K562 (cell line): ENCODE measurements at regions not wholly inside any gene's neighbourhood (a gene's known extent, or its start where the extent isn't known, plus 50 kb on each side); places are given as distances from the start of the nearest gene placed in this dataset.

ENCODE experiments used
- ATAC-seq: fragments of 200-7000 bp; cut with Tn5 transposase; 3 replicates; pipeline ENCODE4 v1.9.1; 2020; ENCODE audit warnings: moderate library complexity
- BruUV-seq: library from RNA; stranded (reverse); fragments of 400-500 nt; replicated peaks from 2 replicates; lab custom pipeline; 2021; lab: Mats Ljungman, UMichigan
- CTCF ChIA-PET: fragments of 300-600 bp; formaldehyde crosslinking; extraction: SDS; loops from one replicate; lab custom pipeline; 2021; ENCODE audit warnings: low intra/inter-chr PET ratio; lab: Yijun Ruan, JAX
- POLR2A ChIA-PET: fragments of 300-600, 350-650 bp; sonication (Branson Sonifier 250); formaldehyde crosslinking; extraction: SDS; loops from one replicate; lab custom pipeline; 2021; ENCODE audit warnings: antibody characterized with exemption, inconsistent platforms; lab: Yijun Ruan, JAX
- DNase-seq, 4 experiments: peaks; one replicate each; pipeline versions ENCODE4 v3.0.0 to v3.0.0-alpha.2; 2011 to 2018; ENCODE audit warnings: low spot score in 3 of 4, mixed read lengths in 3 of 4; ENCODE audit errors: extremely low read depth in 1 of 4
- FAIRE-seq: peaks from 2 replicates; lab custom pipeline; 2011; peaks lifted over from hg19 to GRCh38; lab: Jason Lieb, UNC
- H2AFZ ChIP-seq: 2 replicates; pipeline ENCODE4 v1.6.0; 2011; ENCODE audit warnings: low read depth, low read length, control low read depth, inconsistent platforms
- H3K27ac ChIP-seq: fragments of 200-600 bp; 3 replicates; pipeline ENCODE4 v1.8.0; 2011; ENCODE audit warnings: low read depth, mild to moderate bottlenecking, control low read depth, inconsistent platforms, low read length, moderate library complexity, mixed read lengths; ENCODE audit errors: extremely low read depth
- H3K27me3 ChIP-seq, 2 experiments: fragments of 300-600 bp in 1 of 2; 2 replicates in 1 of 2; 3 replicates in 1 of 2; pipeline versions ENCODE4 v1.6.0 to v1.8.0; 2011; ENCODE audit warnings: inconsistent platforms in 2 of 2, low read length in 2 of 2, mild to moderate bottlenecking in 1 of 2, mixed read lengths in 1 of 2, moderate library complexity in 1 of 2; ENCODE audit not compliant: control insufficient read depth in 2 of 2, insufficient read depth in 2 of 2
- H3K36me3 ChIP-seq: fragments of 300-600 bp; 3 replicates; pipeline ENCODE4 v1.8.0; 2011; ENCODE audit warnings: mild to moderate bottlenecking, low read length, inconsistent platforms; ENCODE audit not compliant: control insufficient read depth, insufficient read depth
- H3K4me1 ChIP-seq, 2 experiments: fragments of 200-600 bp in 1 of 2; replicated peaks in 1 of 2; 2 replicates in 1 of 2; 3 replicates in 1 of 2; pipeline versions ENCODE4 v1.5.1 to v1.8.0; 2011; ENCODE audit warnings: inconsistent platforms in 2 of 2, low read length in 2 of 2, mild to moderate bottlenecking in 1 of 2, mixed read lengths in 1 of 2, moderate library complexity in 1 of 2; ENCODE audit not compliant: control insufficient read depth in 2 of 2, insufficient read depth in 2 of 2
- H3K4me2 ChIP-seq: 2 replicates; pipeline ENCODE4 v1.6.1; 2011; ENCODE audit warnings: low read length, control low read depth, inconsistent platforms, mixed read lengths; ENCODE audit not compliant: insufficient read depth
- H3K4me3 ChIP-seq: fragments of 200-600 bp; sonication (generic), shearing (Covaris generic); 2 replicates; pipeline ENCODE4 v1.5.1; 2016; ENCODE audit warnings: control low read depth, inconsistent platforms
- H3K79me2 ChIP-seq: fragments of 200-600 bp; 3 replicates; pipeline ENCODE4 v1.8.0; 2011; ENCODE audit warnings: low read length, inconsistent platforms; ENCODE audit not compliant: control insufficient read depth, insufficient read depth
- H3K9ac ChIP-seq, 2 experiments: 2 replicates each; pipeline versions ENCODE4 v1.6.0 to v1.6.1; 2011; ENCODE audit warnings: low read depth in 2 of 2, low read length in 2 of 2, control low read depth in 1 of 2, inconsistent platforms in 1 of 2, mild to moderate bottlenecking in 1 of 2, mixed read lengths in 1 of 2; ENCODE audit not compliant: insufficient read depth in 1 of 2
- H3K9me1 ChIP-seq: one replicate; pipeline ENCODE4 v1.6.0; 2011; ENCODE audit warnings: inconsistent platforms, mild to moderate bottlenecking, low read length, moderate library complexity; ENCODE audit not compliant: control insufficient read depth, insufficient read depth
- H3K9me3 ChIP-seq: replicated peaks from 2 replicates; pipeline ENCODE4 v1.5.1; 2011; ENCODE audit warnings: low read depth, low read length, inconsistent platforms; ENCODE audit not compliant: control insufficient read depth, insufficient read depth
- H4K20me1 ChIP-seq: replicated peaks from 2 replicates; pipeline ENCODE4 v1.6.1; 2011; ENCODE audit warnings: low read length, inconsistent platforms, mixed read lengths; ENCODE audit not compliant: control insufficient read depth, insufficient read depth
- ATF7 ChIP-seq: fragments of 450-650 bp; IDR thresholded peaks from 2 replicates; pipeline ENCODE4 v1.7.1; 2014; ENCODE audit warnings: mild to moderate bottlenecking, moderate library complexity
- CEBPG ChIP-seq, 3 experiments: fragments of 200-800 bp in 1 of 3; sonication (Bioruptor generic) in 1 of 3; sonication (generic) in 1 of 3; formaldehyde crosslinking in 1 of 3; IDR thresholded peaks in 2 of 3; conservative IDR thresholded peaks in 1 of 3; 2 replicates each; pipeline versions ENCODE4 v1.6.1 to v1.8.0; 2016 to 2022; ENCODE audit warnings: missing compliant biosample characterization in 2 of 3, missing genetic modification characterization in 2 of 3, mild to moderate bottlenecking in 1 of 3, missing genetic modification reagents in 1 of 3
- FOXJ2 ChIP-seq: fragments of 200-800 bp; sonication (Bioruptor generic); IDR thresholded peaks from 2 replicates; pipeline ENCODE4 v1.6.1; 2016; ENCODE audit warnings: missing genetic modification characterization, missing compliant biosample characterization
- MCM2 ChIP-seq: fragments of 450-650 bp; IDR thresholded peaks from 2 replicates; pipeline ENCODE4 v1.6.1; 2017; ENCODE audit warnings: low read depth, mild to moderate bottlenecking
- THRB ChIP-seq: fragments of 450-650 bp; formaldehyde crosslinking; conservative IDR thresholded peaks from 2 replicates; pipeline ENCODE4 v1.4.0; 2022; ENCODE audit warnings: mild to moderate bottlenecking, missing genetic modification characterization
- ZBTB5 ChIP-seq: fragments of 450-650 bp; IDR thresholded peaks from 2 replicates; pipeline ENCODE4 v1.6.1; 2017; ENCODE audit warnings: antibody characterized with exemption
- ZHX1 ChIP-seq: fragments of 150-350 bp; conservative IDR thresholded peaks from 2 replicates; pipeline ENCODE4 v1.6.1; 2014; ENCODE audit warnings: low read length
- ZNF184 ChIP-seq: sonication (generic); formaldehyde crosslinking; IDR thresholded peaks from 2 replicates; pipeline ENCODE4 v1.5.0; 2020; ENCODE audit warnings: missing genetic modification reagents
- WGBS: fragments of 100-300 bp; shearing (Covaris generic); methylation state at CpG from one replicate; pipeline ENCODE4 v1.1.6; 2016; ENCODE audit warnings: low coverage, mixed read lengths; ENCODE audit not compliant: insufficient coverage; ENCODE audit errors: missing lambda C conversion rate; 5-methylcytosine and 5-hydroxymethylcytosine counted together
- in situ Hi-C: fragments of 300-500 bp; cut with MboI; formaldehyde crosslinking; loops from 4 replicates; pipeline ENCODE4 v1.15.0; 2018; ENCODE audit warnings: inconsistent platforms, mixed read lengths
- intact Hi-C: fragments of 100-400 bp; cut with micrococcal nuclease; formaldehyde crosslinking; loops from 2 replicates; pipeline ENCODE4 v1.14.2; 2022
- TF ChIP-seq, protein P1 (sequence below): sonication (generic); formaldehyde crosslinking; IDR thresholded peaks from 2 replicates; pipeline ENCODE4 v1.8.0; 2022; ENCODE audit warnings: missing genetic modification reagents, mild to moderate bottlenecking, moderate library complexity, borderline replicate concordance
- TF ChIP-seq, protein P2 (sequence below), 2 experiments: fragments of 200-800 bp in 1 of 2; sonication (Bioruptor generic) in 1 of 2; sonication (generic) in 1 of 2; formaldehyde crosslinking in 1 of 2; IDR thresholded peaks in 1 of 2; conservative IDR thresholded peaks in 1 of 2; 2 replicates each; pipeline versions ENCODE4 v1.5.0 to v1.6.1; 2016 to 2020; ENCODE audit warnings: missing compliant biosample characterization in 1 of 2, missing genetic modification characterization in 1 of 2, missing genetic modification reagents in 1 of 2

DNA sequence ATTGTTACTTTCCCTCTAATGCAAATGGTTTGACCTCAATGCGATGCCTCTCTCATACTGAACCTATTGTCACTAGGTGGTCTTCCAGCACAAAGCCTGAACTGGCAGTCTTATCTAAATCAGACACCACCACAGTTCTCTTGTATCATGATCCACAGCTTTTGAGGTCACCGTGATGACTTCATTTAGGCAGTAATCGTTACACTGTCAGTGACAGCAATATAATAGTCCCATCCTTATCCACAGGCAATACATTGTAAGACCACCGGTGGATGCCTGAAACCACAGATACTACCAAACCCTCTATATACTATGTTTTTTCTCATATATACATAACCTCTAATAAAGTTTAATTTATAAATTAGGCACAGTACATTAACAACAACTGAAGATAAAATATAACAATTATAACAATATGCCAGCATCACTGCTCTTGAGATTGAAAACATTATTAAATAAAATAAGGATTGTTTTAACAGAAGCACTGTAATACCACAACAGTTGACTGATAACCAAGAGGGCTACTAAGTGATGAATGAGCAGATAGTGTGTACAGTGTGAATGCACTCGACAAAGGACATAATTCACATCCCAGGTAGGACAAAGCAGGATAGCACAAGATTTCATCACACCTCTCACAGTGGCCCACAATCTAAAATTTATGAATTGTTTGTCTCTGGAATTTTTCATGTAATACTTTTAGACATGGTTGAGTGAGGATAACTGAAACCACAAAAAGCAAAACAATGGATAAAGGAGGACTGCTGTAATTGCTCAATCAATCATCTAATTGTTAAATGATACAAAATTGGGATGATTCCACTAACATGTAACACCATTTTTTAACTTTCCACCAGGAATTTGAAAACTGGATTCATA, 419.4 kb downstream of the CENPC start:
- FAIRE-seq: no peak
- Histone ChIP-seq H3K9me1 (no peaks in the 10 kb centered on the region), H3K4me3 (no peak overlapping the region), H3K4me2 (no peak overlapping the region), H3K36me3 (no peaks in the 10 kb centered on the region), H3K9ac (no peak overlapping the region), H3K27me3 (no peaks in the 10 kb centered on the region), H3K27ac (no peak overlapping the region), H3K9me3 (no peaks in the 10 kb centered on the region), H3K4me1 (no peaks in the 10 kb centered on the region)
- under 1% methylated on average over 5 of the region's 5 CpGs for whole genome bisulfite sequencing
- CTCF ChIA-PET: no interaction called here
- no peak for TF ChIP-seq THRB
- TF ChIP-seq, protein P1, sequence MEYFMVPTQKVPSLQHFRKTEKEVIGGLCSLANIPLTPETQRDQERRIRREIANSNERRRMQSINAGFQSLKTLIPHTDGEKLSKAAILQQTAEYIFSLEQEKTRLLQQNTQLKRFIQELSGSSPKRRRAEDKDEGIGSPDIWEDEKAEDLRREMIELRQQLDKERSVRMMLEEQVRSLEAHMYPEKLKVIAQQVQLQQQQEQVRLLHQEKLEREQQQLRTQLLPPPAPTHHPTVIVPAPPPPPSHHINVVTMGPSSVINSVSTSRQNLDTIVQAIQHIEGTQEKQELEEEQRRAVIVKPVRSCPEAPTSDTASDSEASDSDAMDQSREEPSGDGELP (CRISPR knock-in tag): no peak
- TF ChIP-seq ATF7: no peak
- no peak for TF ChIP-seq FOXJ2
- TF ChIP-seq CEBPG (CRISPR knock-in tag; IDR thresholded peaks at IDR 0.05): no peak
- TF ChIP-seq CEBPG (tag; conservative IDR thresholded peaks at IDR 0.05 in 1 of 2, IDR thresholded peaks at IDR 0.05 in 1 of 2): no peak
- TF ChIP-seq ZBTB5: no peak
- TF ChIP-seq MCM2: no peak
- TF ChIP-seq, protein P2, sequence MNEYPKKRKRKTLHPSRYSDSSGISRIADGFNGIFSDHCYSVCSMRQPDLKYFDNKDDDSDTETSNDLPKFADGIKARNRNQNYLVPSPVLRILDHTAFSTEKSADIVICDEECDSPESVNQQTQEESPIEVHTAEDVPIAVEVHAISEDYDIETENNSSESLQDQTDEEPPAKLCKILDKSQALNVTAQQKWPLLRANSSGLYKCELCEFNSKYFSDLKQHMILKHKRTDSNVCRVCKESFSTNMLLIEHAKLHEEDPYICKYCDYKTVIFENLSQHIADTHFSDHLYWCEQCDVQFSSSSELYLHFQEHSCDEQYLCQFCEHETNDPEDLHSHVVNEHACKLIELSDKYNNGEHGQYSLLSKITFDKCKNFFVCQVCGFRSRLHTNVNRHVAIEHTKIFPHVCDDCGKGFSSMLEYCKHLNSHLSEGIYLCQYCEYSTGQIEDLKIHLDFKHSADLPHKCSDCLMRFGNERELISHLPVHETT (CRISPR knock-in tag; conservative IDR thresholded peaks at IDR 0.05 in 1 of 2, IDR thresholded peaks at IDR 0.05 in 1 of 2): no peak
- no peak for TF ChIP-seq ZNF184
- TF ChIP-seq ZHX1: no peak
- TF ChIP-seq, all 486 proteins: peak for 0
- no peak for ATAC-seq
- Histone ChIP-seq H4K20me1 (no peaks in the 10 kb centered on the region), H2AFZ (no peak overlapping the region), H3K79me2 (no peaks in the 10 kb centered on the region)
- BruUV-seq: no TSS peak
- in situ Hi-C loops: no loop called here
- intact Hi-C loops: no loop called here
- POLR2A ChIA-PET: no interaction called here
- DNase-seq: no peak
